HK-2 (cell line): ENCODE measurements at regions not wholly inside any gene's neighbourhood (a gene's known extent, or its start where the extent isn't known, plus 50 kb on each side); places are given as distances from the start of the nearest gene placed in this dataset.
"Not testable (repeated sequence)": the region's sequence is repeated elsewhere in the genome, so short reads cannot be mapped to it uniquely, and the experiment has no call there.

Source experiments
- DNase-seq: peaks from one replicate; pipeline ENCODE4 v3.0.0-alpha.2; 2018; ENCODE audit not compliant: unreplicated experiment

- no peak for DNase-seq
Observed at GRCh38 chr13:68944272-68944671, 1163.4 kb upstream of the ATXN8OS start.

GRCh38 chr13:68940049-68940448 is 1167.6 kb upstream of the ATXN8OS start:
- DNase-seq = no peak

GRCh38 chr13:68938639-68939038 is 1169.0 kb upstream of the ATXN8OS start:
- no peak for DNase-seq

- no peak for DNase-seq
Observed at GRCh38 chr13:68929075-68929745, 1178.4 kb upstream of the ATXN8OS start.

- DNase-seq = peak; percentile 26
Observed at GRCh38 chr13:68927387-68928026, 1180.1 kb upstream of the ATXN8OS start.

- DNase-seq = no peak
Observed at GRCh38 chr13:68923995-68924394, 1183.6 kb upstream of the ATXN8OS start.

- DNase-seq = no peak
Observed at GRCh38 chr13:68908879-68909278, 1198.7 kb upstream of the ATXN8OS start.

- DNase-seq = no peak
Observed at GRCh38 chr13:68905186-68905585, 1202.4 kb upstream of the ATXN8OS start.

GRCh38 chr13:68897331-68897928 is 1210.2 kb upstream of the ATXN8OS start:
- DNase-seq = no peak

GRCh38 chr13:68895696-68896095 is 1211.9 kb upstream of the ATXN8OS start:
- DNase-seq = no peak

GRCh38 chr13:68893721-68894120 is 1213.9 kb upstream of the ATXN8OS start:
- DNase-seq = not testable (repeated sequence)

- DNase-seq = not testable (repeated sequence)
Observed at GRCh38 chr13:68892596-68892995, 1215.0 kb upstream of the ATXN8OS start.

GRCh38 chr13:68890101-68890500 is 1217.5 kb upstream of the ATXN8OS start:
- not testable (repeated sequence) for DNase-seq

- no peak for DNase-seq
Observed at GRCh38 chr13:68888832-68889231, 1218.8 kb upstream of the ATXN8OS start.

GRCh38 chr13:68872338-68872737 is 1235.3 kb upstream of the ATXN8OS start:
- DNase-seq = no peak

- DNase-seq = no peak
Observed at GRCh38 chr13:68851026-68851425, 1256.6 kb upstream of the ATXN8OS start.

GRCh38 chr13:68850160-68850559 is 1257.5 kb upstream of the ATXN8OS start:
- DNase-seq = no peak

GRCh38 chr13:68846663-68847062 is 1261.0 kb upstream of the ATXN8OS start:
- DNase-seq = no peak

GRCh38 chr13:68834375-68834774 is 1273.3 kb upstream of the ATXN8OS start:
- DNase-seq = no peak

- no peak for DNase-seq
Observed at GRCh38 chr13:68816715-68817114, 1290.9 kb upstream of the ATXN8OS start.

GRCh38 chr13:68813180-68813796 is 1294.3 kb upstream of the ATXN8OS start:
- no peak for DNase-seq

GRCh38 chr13:68810660-68811059 is 1297.0 kb upstream of the ATXN8OS start:
- DNase-seq = no peak

- DNase-seq = no peak
Observed at GRCh38 chr13:68808456-68808855, 1299.2 kb upstream of the ATXN8OS start.
